HG03108 (cell line): ENCODE measurements at regions not wholly inside any gene's neighbourhood (a gene's known extent, or its start where the extent isn't known, plus 50 kb on each side); places are given as distances from the start of the nearest gene placed in this dataset.
"Not testable (repeated sequence)": the region's sequence is repeated elsewhere in the genome, so short reads cannot be mapped to it uniquely, and the experiment has no call there.

Experiments used
- ATAC-seq: cut with Tn5 transposase; IDR thresholded peaks from one replicate; pipeline ENCODE4 v1.9.1; 2021; ENCODE audit warnings: moderate library complexity; ENCODE audit not compliant: unreplicated experiment

- no peak for ATAC-seq
Observed at GRCh38 chr16:66176731-66177130, 189.8 kb upstream of the CDH5 start.

GRCh38 chr16:66176111-66176510, 190.4 kb upstream of the CDH5 start:
- ATAC-seq, result no peak

- ATAC-seq, result no peak
Observed at GRCh38 chr16:66175636-66176035, 190.9 kb upstream of the CDH5 start.

- ATAC-seq, result no peak
Observed at GRCh38 chr16:66175058-66175457, 191.4 kb upstream of the CDH5 start.

- ATAC-seq, result not testable (repeated sequence)
Observed at GRCh38 chr16:66173796-66174195, 192.7 kb upstream of the CDH5 start.

GRCh38 chr16:66173181-66173580, 193.3 kb upstream of the CDH5 start:
- not testable (repeated sequence) for ATAC-seq

GRCh38 chr16:66172463-66172862, 194.0 kb upstream of the CDH5 start:
- no peak for ATAC-seq

GRCh38 chr16:66171578-66171977, 194.9 kb upstream of the CDH5 start:
- no peak for ATAC-seq

GRCh38 chr16:66170989-66171388, 195.5 kb upstream of the CDH5 start:
- no peak for ATAC-seq

- ATAC-seq, result no peak
Observed at GRCh38 chr16:66169817-66170216, 196.7 kb upstream of the CDH5 start.

GRCh38 chr16:66168777-66169176, 197.7 kb upstream of the CDH5 start:
- no peak for ATAC-seq

- ATAC-seq, result no peak
Observed at GRCh38 chr16:66167564-66168291, 198.8 kb upstream of the CDH5 start.

GRCh38 chr16:66166490-66166889, 200.0 kb upstream of the CDH5 start:
- ATAC-seq, result no peak

- no peak for ATAC-seq
Observed at GRCh38 chr16:66165879-66166278, 200.6 kb upstream of the CDH5 start.

- ATAC-seq, result no peak
Observed at GRCh38 chr16:66164581-66165247, 201.8 kb upstream of the CDH5 start.

GRCh38 chr16:66162821-66163220, 203.7 kb upstream of the CDH5 start:
- ATAC-seq, result no peak

- no peak for ATAC-seq
Observed at GRCh38 chr16:66161942-66162341, 204.5 kb upstream of the CDH5 start.

GRCh38 chr16:66161269-66161668, 205.2 kb upstream of the CDH5 start:
- ATAC-seq, result no peak

- no peak for ATAC-seq
Observed at GRCh38 chr16:66159987-66160386, 206.5 kb upstream of the CDH5 start.

GRCh38 chr16:66156538-66156937, 210.0 kb upstream of the CDH5 start:
- no peak for ATAC-seq

GRCh38 chr16:66155933-66156332, 210.6 kb upstream of the CDH5 start:
- no peak for ATAC-seq

- no peak for ATAC-seq
Observed at GRCh38 chr16:66154801-66155200, 211.7 kb upstream of the CDH5 start.
